GM12878 (cell line): ENCODE measurements at regions not wholly inside any gene's neighbourhood (a gene's known extent, or its start where the extent isn't known, plus 50 kb on each side); places are given as distances from the start of the nearest gene placed in this dataset.

Experiments used
- ATAC-seq: fragments of 200-7000 bp; cut with Tn5 transposase; 3 replicates; pipeline ENCODE4 v1.9.1; 2020; ENCODE audit warnings: mild to moderate bottlenecking, moderate library complexity
- BruUV-seq: library from RNA; stranded (reverse); fragments of 400-500 nt; replicated peaks from 2 replicates; lab custom pipeline; 2021; lab: Mats Ljungman, UMichigan
- CTCF ChIA-PET: fragments of 300-600 bp; sonication (Branson Sonifier 250); formaldehyde crosslinking; extraction: SDS; loops from one replicate; lab custom pipeline; 2021; ENCODE audit warnings: inconsistent platforms; lab: Yijun Ruan, JAX
- POLR2A ChIA-PET: fragments of 350-600 bp; formaldehyde crosslinking; extraction: SDS; loops from one replicate; lab custom pipeline; 2021; ENCODE audit warnings: inconsistent platforms; lab: Charles Lee
- RAD21 ChIA-PET: fragments of 300-600 bp; sonication (Branson Sonifier 250); formaldehyde crosslinking; loops from one replicate; lab custom pipeline; 2023; ENCODE audit warnings: antibody characterized with exemption; ENCODE audit not compliant: unreplicated experiment; lab: Charles Lee
- SMC1A ChIA-PET: fragments of 300-600 bp; sonication (Branson Sonifier 250); formaldehyde crosslinking; loops from one replicate; lab custom pipeline; 2023; ENCODE audit not compliant: unreplicated experiment, uncharacterized antibody; lab: Charles Lee
- DNase-seq: peaks from one replicate; pipeline ENCODE4 v3.0.0-alpha.2; 2011; ENCODE audit warnings: low read depth, low spot score
- FAIRE-seq: peaks from 3 replicates; lab custom pipeline; 2011; peaks lifted over from hg19 to GRCh38; lab: Jason Lieb, UNC
- H2AFZ ChIP-seq: 2 replicates; pipeline ENCODE4 v1.6.0; 2011; ENCODE audit warnings: low read depth, low read length, control low read depth; ENCODE audit not compliant: control insufficient read depth
- H3K27ac ChIP-seq: 2 replicates; pipeline ENCODE4 v1.5.1; 2011; ENCODE audit warnings: control low read depth; ENCODE audit not compliant: control insufficient read depth, insufficient read depth
- H3K27me3 ChIP-seq, 2 experiments: replicated peaks in 1 of 2; 2 replicates each; pipeline versions ENCODE4 v1.6.0 to v1.6.1; 2011; ENCODE audit warnings: low read length in 1 of 2; ENCODE audit not compliant: control insufficient read depth in 2 of 2, insufficient read depth in 2 of 2
- H3K36me3 ChIP-seq, 2 experiments: 2 replicates each; pipeline ENCODE4 v1.5.1; 2011; ENCODE audit warnings: low read length in 1 of 2; ENCODE audit not compliant: control insufficient read depth in 2 of 2, insufficient read depth in 2 of 2
- H3K4me1 ChIP-seq: 2 replicates; pipeline ENCODE4 v1.6.1; 2011; ENCODE audit warnings: mild to moderate bottlenecking, low read length, moderate library complexity, mixed read lengths; ENCODE audit not compliant: control insufficient read depth, insufficient read depth
- H3K4me2 ChIP-seq: 2 replicates; pipeline ENCODE4 v1.6.0; 2011; ENCODE audit warnings: control low read depth; ENCODE audit not compliant: control insufficient read depth, insufficient read depth
- H3K4me3 ChIP-seq: fragments of 200-600 bp; sonication (generic); 2 replicates; pipeline ENCODE4 v1.5.1; 2016
- H3K79me2 ChIP-seq: 2 replicates; pipeline ENCODE4 v1.6.0; 2011; ENCODE audit warnings: low read length; ENCODE audit not compliant: control insufficient read depth, insufficient read depth
- H3K9ac ChIP-seq: 2 replicates; pipeline ENCODE4 v1.8.0; 2011; ENCODE audit warnings: low read length, control low read depth, mixed read lengths; ENCODE audit not compliant: control insufficient read depth, insufficient read depth
- H3K9me3 ChIP-seq: replicated peaks from 3 replicates; pipeline ENCODE4 v1.5.1; 2011; ENCODE audit warnings: mild to moderate bottlenecking, low read length; ENCODE audit not compliant: control insufficient read depth, insufficient read depth
- H4K20me1 ChIP-seq: 2 replicates; pipeline ENCODE4 v1.6.0; 2011; ENCODE audit not compliant: control insufficient read depth, insufficient read depth
- BACH1 ChIP-seq: fragments of 450-650 bp; IDR thresholded peaks from 2 replicates; pipeline ENCODE4 v1.6.1; 2017; ENCODE audit warnings: mild to moderate bottlenecking, borderline replicate concordance
- BMI1 ChIP-seq: fragments of 450-650 bp; IDR thresholded peaks from 2 replicates; pipeline ENCODE4 v1.6.1; 2016; ENCODE audit warnings: mild to moderate bottlenecking, moderate library complexity, borderline replicate concordance
- E2F4 ChIP-seq: IDR thresholded peaks from 2 replicates; pipeline ENCODE4 v1.6.1; 2012; ENCODE audit warnings: low read depth, low read length, improper control_type of control experiment
- EGR1 ChIP-seq, 2 experiments: IDR thresholded peaks; 1 replicate in 1 of 2; 2 replicates in 1 of 2; pipeline ENCODE4 v1.6.1; 2011 to 2012; ENCODE audit warnings: low read depth in 2 of 2, low read length in 2 of 2, borderline replicate concordance in 1 of 2, mild to moderate bottlenecking in 1 of 2, moderate library complexity in 1 of 2
- ELK1 ChIP-seq: IDR thresholded peaks from 2 replicates; pipeline ENCODE4 v1.6.1; 2012; ENCODE audit warnings: low read depth, low read length, improper control_type of control experiment
- EZH2 ChIP-seq: IDR thresholded peaks from 2 replicates; pipeline ENCODE4 v1.6.1; 2012; ENCODE audit warnings: low read depth, mild to moderate bottlenecking, control low read depth, inconsistent platforms, low read length, borderline replicate concordance; ENCODE audit not compliant: control insufficient read depth
- NBN ChIP-seq: fragments of 450-650 bp; IDR thresholded peaks from 2 replicates; pipeline ENCODE4 v1.6.1; 2016
- POU2F2 ChIP-seq: IDR thresholded peaks from 3 replicates; pipeline ENCODE4 v1.6.1; 2011; ENCODE audit warnings: low read depth, mild to moderate bottlenecking, low read length, borderline replicate concordance
- USF2 ChIP-seq: IDR thresholded peaks from 2 replicates; pipeline ENCODE4 v1.6.1; 2011; ENCODE audit warnings: low read depth, low read length, improper control_type of control experiment, borderline replicate concordance
- ZBTB11 ChIP-seq: fragments of 450-650 bp; formaldehyde crosslinking; IDR thresholded peaks from 2 replicates; pipeline ENCODE4 v1.5.0; 2022; ENCODE audit warnings: mild to moderate bottlenecking, missing genetic modification characterization
- WGBS: methylation state at CpG from one replicate; pipeline ENCODE4 v1.1.6; 2016; ENCODE audit warnings: low lambda C conversion rate; ENCODE audit not compliant: insufficient replicate concordance, insufficient coverage; ENCODE audit errors: missing lambda C conversion rate; 5-methylcytosine and 5-hydroxymethylcytosine counted together
- in situ Hi-C: fragments of 300-500 bp; cut with MboI; formaldehyde crosslinking; loops from 9 replicates; pipeline ENCODE4 v1.14.3; 2018; ENCODE audit warnings: mixed read lengths
- intact Hi-C: fragments of 100-400 bp; cut with micrococcal nuclease; formaldehyde crosslinking; loops from one replicate; pipeline ENCODE4 v1.14.2; 2022; ENCODE audit not compliant: unreplicated experiment

GRCh38 chr2:160812830-160813505, 319.4 kb upstream of the RBMS1 start (continued):
- TF ChIP-seq E2F4 (no peak), ELK1 (no peak), EGR1 (IDR thresholded peaks at IDR 0.05; ENCODE audit: borderline replicate concordance in 1 of 2, low read depth in 2 of 2, low read length in 2 of 2) (no peak), BACH1 (no peak), BMI1 (no peak)

GRCh38 chr2:160813506-160813858, 319.9 kb upstream of the RBMS1 start:
- DNase-seq (no peak), FAIRE-seq (no peak), ATAC-seq (no peak)
- H2AFZ ChIP-seq = no peak overlapping the region
- H4K20me1 ChIP-seq = no peaks in the 10 kb centered on the region
- TF ChIP-seq NBN = no peak
- no peak for TF ChIP-seq ZBTB11 (CRISPR knock-in tag)
- TF ChIP-seq USF2 = no peak
- TF ChIP-seq POU2F2 = no peak
- TF ChIP-seq EZH2 = no peak
- ChIA-PET RAD21 (no interaction called here), SMC1A (no interaction called here), POLR2A (no interaction called here), CTCF (no interaction called here)
- H3K4me2 ChIP-seq = no peak overlapping the region
- no peaks in the 10 kb centered on the region for H3K36me3 ChIP-seq
- 12% methylated on average over 5 of the region's 5 CpGs for WGBS
- no peaks in the 10 kb centered on the region for H3K79me2 ChIP-seq
- H3K27me3 ChIP-seq = no peaks in the 10 kb centered on the region
- BruUV-seq = no TSS peak
- in situ Hi-C loops (no loop called here), intact Hi-C loops (no loop called here)
- no peak overlapping the region for H3K27ac ChIP-seq
- H3K9me3 ChIP-seq = no peaks in the 10 kb centered on the region
- H3K4me1 ChIP-seq = no peaks in the 10 kb centered on the region
- H3K9ac ChIP-seq = no peak overlapping the region
- no peak overlapping the region for H3K4me3 ChIP-seq
